GM19452 (cell line): ENCODE measurements at regions not wholly inside any gene's neighbourhood (a gene's known extent, or its start where the extent isn't known, plus 50 kb on each side); places are given as distances from the start of the nearest gene placed in this dataset.

ENCODE experiments used
- ATAC-seq: cut with Tn5 transposase; IDR thresholded peaks from one replicate; pipeline ENCODE4 v1.9.1; 2021; ENCODE audit not compliant: unreplicated experiment

GRCh38 chr1:181423301-181423918 is 59.9 kb upstream of the CACNA1E start:
- no peak for ATAC-seq

GRCh38 chr1:181424786-181425403 is 58.4 kb upstream of the CACNA1E start:
- no peak for ATAC-seq

- ATAC-seq = no peak
These were observed 57.8 kb upstream of the CACNA1E start for GRCh38 chr1:181425566-181425965.

- no peak for ATAC-seq
These were observed 53.9 kb upstream of the CACNA1E start for GRCh38 chr1:181429462-181429861.

GRCh38 chr1:181430015-181430885 is 53.1 kb upstream of the CACNA1E start:
- peak; percentile 72 for ATAC-seq
